Dermis blood vessel endothelial cell (primary cell): ENCODE measurements at regions not wholly inside any gene's neighbourhood (a gene's known extent, or its start where the extent isn't known, plus 50 kb on each side); places are given as distances from the start of the nearest gene placed in this dataset.

Experiments
- DNase-seq: peaks from one replicate; pipeline ENCODE4 v3.0.0; 2010

GRCh38 chr17:62913991-62914570, 52.0 kb upstream of the TANC2 start:
- DNase-seq: no peak

- DNase-seq: no peak
Observed at GRCh38 chr17:62912363-62912762, 53.7 kb upstream of the TANC2 start.

- DNase-seq: no peak
Observed at GRCh38 chr17:62911114-62911513, 54.9 kb upstream of the TANC2 start.

- no peak for DNase-seq
Observed at GRCh38 chr17:62910277-62910676, 55.8 kb upstream of the TANC2 start.

- DNase-seq: no peak
Observed at GRCh38 chr17:62907961-62908360, 58.1 kb upstream of the TANC2 start.

GRCh38 chr17:62906881-62907280, 59.2 kb upstream of the TANC2 start:
- DNase-seq: no peak

GRCh38 chr17:62905233-62905632, 60.8 kb upstream of the TANC2 start:
- no peak for DNase-seq

GRCh38 chr17:62902531-62903220, 63.4 kb upstream of the TANC2 start:
- peak; percentile 41 for DNase-seq

GRCh38 chr17:62901544-62901943, 64.5 kb upstream of the TANC2 start:
- no peak for DNase-seq

GRCh38 chr17:62900096-62900495, 65.9 kb upstream of the TANC2 start:
- no peak for DNase-seq

- no peak for DNase-seq
Observed at GRCh38 chr17:62899361-62899760, 66.7 kb upstream of the TANC2 start.

- DNase-seq: peak; percentile 14
Observed at GRCh38 chr17:62898239-62898864, 67.7 kb upstream of the TANC2 start.

- DNase-seq: peak; percentile 35
Observed at GRCh38 chr17:62897706-62898105, 68.3 kb upstream of the TANC2 start.

GRCh38 chr17:62895320-62896301, 70.4 kb upstream of the TANC2 start:
- DNase-seq: no peak

GRCh38 chr17:62892870-62893338, 73.1 kb upstream of the TANC2 start:
- DNase-seq: peak; percentile 77

GRCh38 chr17:62892061-62892675, 73.9 kb upstream of the TANC2 start:
- peak; percentile 8 for DNase-seq

GRCh38 chr17:62891659-62892058, 74.4 kb upstream of the TANC2 start:
- DNase-seq: no peak

- DNase-seq: no peak
Observed at GRCh38 chr17:62888765-62889164, 77.3 kb upstream of the TANC2 start.

- DNase-seq: no peak
Observed at GRCh38 chr17:62888148-62888547, 77.9 kb upstream of the TANC2 start.

- no peak for DNase-seq
Observed at GRCh38 chr17:62887437-62887836, 78.6 kb upstream of the TANC2 start.

- DNase-seq: no peak
Observed at GRCh38 chr17:62884781-62885180, 76.7 kb upstream of the MARCHF10 start.

GRCh38 chr17:62882878-62883277, 74.8 kb upstream of the MARCHF10 start:
- DNase-seq: no peak
